Colonic mucosa (tissue), 4 donors: ENCODE measurements at regions not wholly inside any gene's neighbourhood (a gene's known extent, or its start where the extent isn't known, plus 50 kb on each side); places are given as distances from the start of the nearest gene placed in this dataset.
A peak's percentile ranks its signal among the peaks of the same experiment; 100 is the strongest.

Experiments
- DNase-seq: peaks from one replicate; pipeline ENCODE4 v3.0.0-alpha.2; 2020
- H3K27ac ChIP-seq: fragments of 200-600 bp; one replicate; pipeline ENCODE4 v1.8.0; 2021
- H3K27me3 ChIP-seq: fragments of 200-600 bp; one replicate; pipeline ENCODE4 v1.8.0; 2021
- H3K36me3 ChIP-seq: fragments of 200-600 bp; one replicate; pipeline ENCODE4 v1.8.0; 2021
- H3K4me1 ChIP-seq: fragments of 200-600 bp; one replicate; pipeline ENCODE4 v1.8.0; 2021; ENCODE audit warnings: mild to moderate bottlenecking
- H3K4me3 ChIP-seq: fragments of 200-600 bp; one replicate; pipeline ENCODE4 v1.8.0; 2021
- H3K9ac ChIP-seq, 2 donors: one replicate each; pipeline ENCODE4 v1.7.0; 2013; ENCODE audit warnings: control low read depth in 2 of 2, low read depth in 2 of 2, low read length in 2 of 2
- H3K9me3 ChIP-seq: fragments of 200-600 bp; one replicate; pipeline ENCODE4 v1.8.0; 2021
- intact Hi-C: fragments of 100-400 bp; cut with DNase I; formaldehyde crosslinking; loops from one replicate; pipeline ENCODE4 v1.14.1; 2022
- TF ChIP-seq, protein P1 (sequence below): fragments of 200-600 bp; IDR thresholded peaks from one replicate; pipeline ENCODE4 v1.8.0; 2022; ENCODE audit warnings: antibody characterized with exemption, mild to moderate bottlenecking
- donor health status: healthy.
- donor health status: DM: no; HTN: no; CAD: no.
- donor health status: DM: no; HTN: no; CAD: no.

DNA sequence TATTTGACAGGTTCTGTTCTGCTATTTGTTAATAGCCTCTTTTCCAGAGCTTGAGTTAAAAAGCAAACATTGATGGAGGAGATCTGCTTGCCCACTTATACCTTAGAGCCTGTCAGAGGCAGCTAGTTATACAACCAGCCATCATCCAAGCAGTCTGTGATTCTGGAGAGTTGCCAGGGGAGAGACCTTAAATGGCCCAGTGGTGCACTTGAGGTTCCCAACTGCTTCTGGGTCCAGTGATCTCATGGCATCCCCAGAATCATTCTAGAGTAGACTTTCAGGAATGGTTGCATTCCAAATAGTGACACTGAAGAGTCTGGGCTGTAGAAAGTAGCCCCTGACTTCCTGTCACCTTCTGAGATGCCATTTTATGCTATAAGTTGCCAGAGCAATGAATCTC is 160.7 kb downstream of the FHIP1A start:
- peaks cover 5% of the 10 kb centered on the region for H3K4me1 ChIP-seq
- no peaks in the 10 kb centered on the region for H3K36me3 ChIP-seq
- TF ChIP-seq, protein P1, sequence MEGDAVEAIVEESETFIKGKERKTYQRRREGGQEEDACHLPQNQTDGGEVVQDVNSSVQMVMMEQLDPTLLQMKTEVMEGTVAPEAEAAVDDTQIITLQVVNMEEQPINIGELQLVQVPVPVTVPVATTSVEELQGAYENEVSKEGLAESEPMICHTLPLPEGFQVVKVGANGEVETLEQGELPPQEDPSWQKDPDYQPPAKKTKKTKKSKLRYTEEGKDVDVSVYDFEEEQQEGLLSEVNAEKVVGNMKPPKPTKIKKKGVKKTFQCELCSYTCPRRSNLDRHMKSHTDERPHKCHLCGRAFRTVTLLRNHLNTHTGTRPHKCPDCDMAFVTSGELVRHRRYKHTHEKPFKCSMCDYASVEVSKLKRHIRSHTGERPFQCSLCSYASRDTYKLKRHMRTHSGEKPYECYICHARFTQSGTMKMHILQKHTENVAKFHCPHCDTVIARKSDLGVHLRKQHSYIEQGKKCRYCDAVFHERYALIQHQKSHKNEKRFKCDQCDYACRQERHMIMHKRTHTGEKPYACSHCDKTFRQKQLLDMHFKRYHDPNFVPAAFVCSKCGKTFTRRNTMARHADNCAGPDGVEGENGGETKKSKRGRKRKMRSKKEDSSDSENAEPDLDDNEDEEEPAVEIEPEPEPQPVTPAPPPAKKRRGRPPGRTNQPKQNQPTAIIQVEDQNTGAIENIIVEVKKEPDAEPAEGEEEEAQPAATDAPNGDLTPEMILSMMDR: no peak
- intact Hi-C loops: no loop called here
- no peaks in the 10 kb centered on the region for H3K9me3 ChIP-seq
- H3K27ac ChIP-seq: no peak overlapping the region
- no peak overlapping the region for H3K9ac ChIP-seq
- no peak for DNase-seq
- H3K4me3 ChIP-seq: no peak overlapping the region
- H3K27me3 ChIP-seq: no peaks in the 10 kb centered on the region

DNA sequence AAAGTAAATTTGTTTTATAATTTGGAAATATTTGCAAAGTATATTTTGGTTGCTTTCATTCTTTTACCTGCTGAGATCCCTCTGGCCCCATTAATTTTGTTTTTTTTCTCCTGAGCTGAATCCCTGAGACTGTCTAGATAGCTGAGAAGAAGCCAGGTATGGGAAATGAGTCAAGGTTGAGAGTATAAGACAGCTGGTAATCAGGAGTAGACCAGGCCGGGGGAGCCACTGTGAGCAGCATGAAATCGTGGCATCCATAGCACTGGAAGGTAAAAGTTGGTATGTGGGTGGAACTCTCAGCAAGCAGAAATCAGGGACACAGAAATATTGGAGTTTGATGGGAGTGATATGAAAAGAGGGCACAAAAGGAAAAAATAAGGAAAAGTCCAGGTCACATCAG is 164.5 kb downstream of the FHIP1A start:
- TF ChIP-seq, protein P1: no peak
- peak overlapping the region; percentile 24 to 59 for H3K9ac ChIP-seq
- H3K36me3 ChIP-seq: no peaks in the 10 kb centered on the region
- intact Hi-C loops: no loop called here
- H3K4me1 ChIP-seq: peaks cover 6% of the 10 kb centered on the region
- no peak for DNase-seq
- no peaks in the 10 kb centered on the region for H3K27me3 ChIP-seq
- no peaks in the 10 kb centered on the region for H3K9me3 ChIP-seq
- peak overlapping the region; percentile 64 for H3K27ac ChIP-seq
- H3K4me3 ChIP-seq: no peak overlapping the region

DNA sequence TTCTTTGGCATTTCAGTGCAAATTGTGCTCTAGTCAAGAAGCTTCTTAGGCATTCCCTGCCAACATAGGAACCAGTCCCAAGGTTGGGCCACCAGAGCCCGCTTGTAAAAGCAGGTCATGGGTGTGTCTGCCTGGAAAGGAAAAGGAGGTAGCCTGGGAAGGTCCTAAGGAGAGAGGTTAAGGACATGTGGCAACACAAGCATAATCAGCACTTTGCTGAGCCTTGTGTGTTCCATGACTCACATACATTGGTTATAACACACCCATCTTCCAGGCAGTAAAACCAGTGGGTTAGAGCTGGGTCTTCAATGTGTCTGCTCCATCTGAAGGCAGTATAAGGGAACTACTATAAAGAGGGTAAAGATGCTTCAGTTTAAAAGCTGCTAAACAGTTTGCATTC is 165.0 kb downstream of the FHIP1A start:
- H3K36me3 ChIP-seq: no peaks in the 10 kb centered on the region
- no peaks in the 10 kb centered on the region for H3K27me3 ChIP-seq
- no peak overlapping the region for H3K9ac ChIP-seq
- no peaks in the 10 kb centered on the region for H3K9me3 ChIP-seq
- H3K4me1 ChIP-seq: peaks cover 6% of the 10 kb centered on the region
- peak; percentile 89 for DNase-seq
- TF ChIP-seq, protein P1: no peak
- intact Hi-C loops: no loop called here
- H3K27ac ChIP-seq: peak overlapping the region; percentile 64
- no peak overlapping the region for H3K4me3 ChIP-seq

DNA sequence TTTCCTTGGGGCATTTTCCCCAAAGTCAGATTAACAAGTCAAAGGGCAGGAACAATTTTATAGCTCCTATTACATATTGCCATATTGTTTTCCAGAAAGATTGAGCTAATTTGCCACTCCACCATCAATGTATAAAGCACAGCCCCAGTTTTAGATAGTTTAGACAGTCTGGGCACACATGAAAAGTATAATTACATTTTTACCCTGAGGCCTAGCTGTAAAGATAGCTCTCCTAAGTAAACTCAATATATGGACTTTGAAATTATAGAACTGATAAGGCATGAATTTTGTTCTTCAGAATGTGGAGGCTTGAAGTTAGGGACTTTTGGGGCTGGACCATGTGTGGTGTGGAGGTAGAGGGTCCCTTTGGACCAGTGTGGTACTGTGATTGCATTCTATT is 166.0 kb downstream of the FHIP1A start:
- peak overlapping the region; percentile 54 for H3K27ac ChIP-seq

DNA sequence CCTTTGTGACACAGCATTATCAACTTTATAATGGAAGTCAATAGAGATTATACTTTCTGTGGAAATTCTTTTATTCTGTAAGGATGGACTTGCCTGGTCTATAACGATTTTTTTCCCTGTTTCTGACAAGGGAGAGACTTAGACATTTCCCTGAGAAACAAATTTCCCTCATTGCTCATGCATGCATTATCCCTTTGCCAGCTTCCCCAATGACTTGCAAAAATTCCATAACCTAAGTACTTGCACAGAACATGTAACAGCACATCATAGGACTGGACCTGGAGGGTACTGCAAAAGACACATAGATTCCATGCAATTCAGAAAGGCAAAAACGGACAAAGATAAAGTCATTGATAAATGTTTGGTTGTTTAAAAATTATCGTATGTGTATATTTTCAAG is 166.7 kb downstream of the FHIP1A start:
- Histone ChIP-seq H3K36me3 (no peaks in the 10 kb centered on the region), H3K9ac (no peak overlapping the region), H3K4me1 (peaks cover 6% of the 10 kb centered on the region), H3K27me3 (no peaks in the 10 kb centered on the region), H3K4me3 (no peak overlapping the region), H3K27ac (no peak overlapping the region), H3K9me3 (no peaks in the 10 kb centered on the region)
- TF ChIP-seq, protein P1: no peak
- intact Hi-C loops: no loop called here
- no peak for DNase-seq

More for the DNA sequence above, 166.0 kb downstream of the FHIP1A start:
- no peaks in the 10 kb centered on the region for H3K9me3 ChIP-seq
- DNase-seq: no peak
- TF ChIP-seq, protein P1: no peak
- H3K27me3 ChIP-seq: no peaks in the 10 kb centered on the region
- no peaks in the 10 kb centered on the region for H3K36me3 ChIP-seq
- intact Hi-C loops: no loop called here
- H3K4me1 ChIP-seq: peaks cover 6% of the 10 kb centered on the region
- no peak overlapping the region for H3K9ac ChIP-seq
- no peak overlapping the region for H3K4me3 ChIP-seq

DNA sequence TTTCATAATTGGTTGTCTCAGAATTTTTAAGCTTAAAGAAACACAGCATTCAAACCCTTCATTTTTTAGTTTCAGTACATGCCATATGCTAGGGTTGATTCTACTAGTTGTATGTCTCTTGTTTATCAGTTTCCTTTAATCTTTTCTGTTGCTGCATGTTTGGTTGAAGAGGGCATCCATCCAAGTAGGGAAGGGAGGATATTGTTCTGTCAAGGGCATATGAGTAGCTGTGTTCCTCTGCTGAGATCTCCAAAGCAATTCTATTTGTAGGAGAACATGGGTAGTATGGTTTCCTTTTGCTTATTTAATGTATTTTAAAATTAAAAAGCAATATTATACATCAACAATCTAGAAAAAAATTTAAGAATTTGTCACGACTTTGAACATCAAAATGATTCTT is 167.7 kb downstream of the FHIP1A start:
- Histone ChIP-seq H3K27ac (no peak overlapping the region), H3K27me3 (no peaks in the 10 kb centered on the region), H3K9ac (no peak overlapping the region), H3K9me3 (no peaks in the 10 kb centered on the region), H3K36me3 (no peaks in the 10 kb centered on the region), H3K4me3 (no peak overlapping the region), H3K4me1 (peaks cover 6% of the 10 kb centered on the region)
- TF ChIP-seq, protein P1: no peak
- intact Hi-C loops: no loop called here
- DNase-seq: no peak
